Testis (tissue), 2 donors: ENCODE measurements at regions not wholly inside any gene's neighbourhood (a gene's known extent, or its start where the extent isn't known, plus 50 kb on each side); places are given as distances from the start of the nearest gene placed in this dataset.
"Not testable (repeated sequence)": the region's sequence is repeated elsewhere in the genome, so short reads cannot be mapped to it uniquely, and the experiment has no call there.

Experiments used
- POLR2A ChIP-seq: fragments of 450-650 bp; IDR thresholded peaks from one replicate; pipeline ENCODE4 v1.6.1; 2017; ENCODE audit warnings: antibody characterized with exemption, mild to moderate bottlenecking, moderate library complexity
- TF ChIP-seq, protein P1 (sequence below), 3 experiments: fragments of 450-650 bp in 2 of 3; fragments of 200-600 bp in 1 of 3; sonication (generic) in 1 of 3; IDR thresholded peaks; one replicate each; pipeline ENCODE4 v1.5.1; 2016 to 2019; ENCODE audit warnings: antibody characterized with exemption in 3 of 3, mild to moderate bottlenecking in 2 of 3, moderate library complexity in 1 of 3

DNA sequence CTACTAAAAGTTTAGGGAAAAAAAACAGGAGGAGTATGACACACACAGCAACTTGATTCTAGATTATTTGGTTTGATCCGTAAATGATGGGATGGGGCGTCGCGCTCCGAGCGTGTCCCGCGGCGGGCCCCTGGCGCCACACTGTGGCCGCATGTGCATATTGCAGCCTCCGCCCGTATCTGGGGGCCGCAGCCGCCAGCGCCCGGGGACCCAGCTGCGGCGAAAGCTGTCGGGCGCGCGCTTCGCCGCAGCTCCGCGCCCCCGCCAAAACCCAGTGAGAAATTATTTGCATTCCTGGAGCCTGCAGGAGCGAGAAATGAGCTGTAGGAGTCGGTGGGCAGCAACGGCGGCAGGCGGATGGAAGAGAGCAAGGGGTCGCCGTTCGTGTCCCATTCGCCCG is 87.3 kb downstream of the FAM72C start:
- TF ChIP-seq, protein P1, sequence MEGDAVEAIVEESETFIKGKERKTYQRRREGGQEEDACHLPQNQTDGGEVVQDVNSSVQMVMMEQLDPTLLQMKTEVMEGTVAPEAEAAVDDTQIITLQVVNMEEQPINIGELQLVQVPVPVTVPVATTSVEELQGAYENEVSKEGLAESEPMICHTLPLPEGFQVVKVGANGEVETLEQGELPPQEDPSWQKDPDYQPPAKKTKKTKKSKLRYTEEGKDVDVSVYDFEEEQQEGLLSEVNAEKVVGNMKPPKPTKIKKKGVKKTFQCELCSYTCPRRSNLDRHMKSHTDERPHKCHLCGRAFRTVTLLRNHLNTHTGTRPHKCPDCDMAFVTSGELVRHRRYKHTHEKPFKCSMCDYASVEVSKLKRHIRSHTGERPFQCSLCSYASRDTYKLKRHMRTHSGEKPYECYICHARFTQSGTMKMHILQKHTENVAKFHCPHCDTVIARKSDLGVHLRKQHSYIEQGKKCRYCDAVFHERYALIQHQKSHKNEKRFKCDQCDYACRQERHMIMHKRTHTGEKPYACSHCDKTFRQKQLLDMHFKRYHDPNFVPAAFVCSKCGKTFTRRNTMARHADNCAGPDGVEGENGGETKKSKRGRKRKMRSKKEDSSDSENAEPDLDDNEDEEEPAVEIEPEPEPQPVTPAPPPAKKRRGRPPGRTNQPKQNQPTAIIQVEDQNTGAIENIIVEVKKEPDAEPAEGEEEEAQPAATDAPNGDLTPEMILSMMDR (IDR thresholded peaks at IDR 0.05), result not testable (repeated sequence)
- TF ChIP-seq POLR2A, result not testable (repeated sequence)
